Left lung (tissue), 4 donors: ENCODE measurements at regions not wholly inside any gene's neighbourhood (a gene's known extent, or its start where the extent isn't known, plus 50 kb on each side); places are given as distances from the start of the nearest gene placed in this dataset.

ENCODE experiments used
- ATAC-seq: fragments of 200-7000 bp; cut with Tn5 transposase; one replicate; pipeline ENCODE4 v1.9.1; 2020; ENCODE audit warnings: moderate library complexity
- DNase-seq, 4 donors: peaks; one replicate each; pipeline ENCODE4 v3.0.0-alpha.2; 2013 to 2020
- H3K27ac ChIP-seq, 2 donors: fragments of 200-600 bp; sonication (generic) in 1 of 2; one replicate each; pipeline versions ENCODE4 v1.5.0 to v1.8.0; 2020 to 2021
- H3K27me3 ChIP-seq, 2 donors: fragments of 200-600 bp; sonication (generic) in 1 of 2; one replicate each; pipeline versions ENCODE4 v1.5.0 to v1.8.0; 2020 to 2021
- H3K36me3 ChIP-seq, 2 donors: fragments of 200-600 bp; sonication (generic) in 1 of 2; one replicate each; pipeline versions ENCODE4 v1.5.0 to v1.8.0; 2020 to 2021
- H3K4me1 ChIP-seq, 2 donors: fragments of 200-600 bp; one replicate each; pipeline ENCODE4 v1.8.0; 2021
- H3K4me3 ChIP-seq, 2 donors: fragments of 200-600 bp; sonication (generic) in 1 of 2; one replicate each; pipeline versions ENCODE4 v1.5.0 to v1.8.0; 2020 to 2021; ENCODE audit warnings: mild to moderate bottlenecking in 1 of 2
- H3K9me3 ChIP-seq, 2 donors: fragments of 200-600 bp; sonication (generic) in 1 of 2; one replicate each; pipeline versions ENCODE4 v1.5.0 to v1.8.0; 2020 to 2021
- intact Hi-C, 2 donors: fragments of 100-400 bp; cut with DNase I; formaldehyde crosslinking; loops; one replicate each; pipeline versions ENCODE4 v1.11.2 to v1.14.2; 2022
- TF ChIP-seq, protein P1 (sequence below), 2 donors: fragments of 200-600 bp; sonication (generic) in 1 of 2; IDR thresholded peaks; one replicate each; pipeline versions ENCODE4 v1.5.0 to v1.8.0; 2021; ENCODE audit warnings: antibody characterized with exemption in 2 of 2
- donor health status: DM: no; HTN: yes; CAD: no.
- donor health status: DM: no; HTN: no; CAD: no.

DNA sequence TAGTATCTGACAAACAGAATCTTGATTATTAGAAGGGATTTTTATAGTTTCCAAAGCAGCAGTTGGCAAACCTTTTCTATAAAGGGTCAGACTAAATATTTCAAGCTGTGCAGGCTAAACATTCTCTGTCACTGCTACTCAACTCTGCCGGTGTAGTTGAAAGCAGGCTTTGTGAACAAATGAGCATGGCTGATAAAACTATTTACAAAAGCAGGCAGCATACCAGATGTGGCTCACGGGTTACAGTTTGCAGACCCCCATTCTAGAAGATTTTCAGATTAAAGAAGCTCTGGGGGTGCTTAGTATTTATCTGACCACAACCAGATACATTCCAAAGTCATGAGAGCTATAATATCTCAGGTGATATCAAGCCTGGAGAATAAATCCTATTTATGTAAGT, 1017.5 kb downstream of the SORCS1 start:
- Histone ChIP-seq H3K9me3 (no peaks in the 10 kb centered on the region), H3K27ac (no peak overlapping the region), H3K4me3 (no peak overlapping the region), H3K4me1 (no peaks in the 10 kb centered on the region), H3K36me3 (no peaks in the 10 kb centered on the region), H3K27me3 (no peaks in the 10 kb centered on the region)
- TF ChIP-seq, protein P1, sequence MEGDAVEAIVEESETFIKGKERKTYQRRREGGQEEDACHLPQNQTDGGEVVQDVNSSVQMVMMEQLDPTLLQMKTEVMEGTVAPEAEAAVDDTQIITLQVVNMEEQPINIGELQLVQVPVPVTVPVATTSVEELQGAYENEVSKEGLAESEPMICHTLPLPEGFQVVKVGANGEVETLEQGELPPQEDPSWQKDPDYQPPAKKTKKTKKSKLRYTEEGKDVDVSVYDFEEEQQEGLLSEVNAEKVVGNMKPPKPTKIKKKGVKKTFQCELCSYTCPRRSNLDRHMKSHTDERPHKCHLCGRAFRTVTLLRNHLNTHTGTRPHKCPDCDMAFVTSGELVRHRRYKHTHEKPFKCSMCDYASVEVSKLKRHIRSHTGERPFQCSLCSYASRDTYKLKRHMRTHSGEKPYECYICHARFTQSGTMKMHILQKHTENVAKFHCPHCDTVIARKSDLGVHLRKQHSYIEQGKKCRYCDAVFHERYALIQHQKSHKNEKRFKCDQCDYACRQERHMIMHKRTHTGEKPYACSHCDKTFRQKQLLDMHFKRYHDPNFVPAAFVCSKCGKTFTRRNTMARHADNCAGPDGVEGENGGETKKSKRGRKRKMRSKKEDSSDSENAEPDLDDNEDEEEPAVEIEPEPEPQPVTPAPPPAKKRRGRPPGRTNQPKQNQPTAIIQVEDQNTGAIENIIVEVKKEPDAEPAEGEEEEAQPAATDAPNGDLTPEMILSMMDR (IDR thresholded peaks at IDR 0.05): no peak
- no peak for DNase-seq
- ATAC-seq: no peak
- intact Hi-C loops: no loop called here

DNA sequence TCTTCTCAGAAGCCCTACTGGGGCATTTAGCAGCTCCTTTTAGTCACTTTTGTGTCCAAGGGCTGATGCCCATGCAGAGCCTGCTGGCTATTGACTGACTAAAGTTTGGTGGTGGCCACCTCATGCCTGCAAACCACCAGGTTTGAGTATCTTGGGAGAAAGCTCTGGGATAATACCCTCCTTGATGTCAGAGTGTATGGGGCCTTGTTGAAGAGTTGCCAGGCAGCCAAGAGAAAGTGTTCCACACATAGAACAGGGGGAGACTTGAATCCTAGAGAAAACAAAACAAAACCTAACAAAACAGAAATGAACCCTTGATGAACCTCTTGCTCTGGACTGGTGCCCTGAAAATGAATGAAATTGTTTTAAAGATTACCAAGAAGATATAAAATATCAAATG, 1024.6 kb downstream of the SORCS1 start:
- TF ChIP-seq, protein P1 (IDR thresholded peaks at IDR 0.05): no peak
- DNase-seq: peak in 1 of 4 donors; percentile 7
- no peak for ATAC-seq
- H3K27me3 ChIP-seq: no peaks in the 10 kb centered on the region
- no peaks in the 10 kb centered on the region for H3K9me3 ChIP-seq
- no peak overlapping the region for H3K27ac ChIP-seq
- no peaks in the 10 kb centered on the region for H3K4me1 ChIP-seq
- intact Hi-C loops: no loop called here
- no peaks in the 10 kb centered on the region for H3K36me3 ChIP-seq
- no peak overlapping the region for H3K4me3 ChIP-seq

DNA sequence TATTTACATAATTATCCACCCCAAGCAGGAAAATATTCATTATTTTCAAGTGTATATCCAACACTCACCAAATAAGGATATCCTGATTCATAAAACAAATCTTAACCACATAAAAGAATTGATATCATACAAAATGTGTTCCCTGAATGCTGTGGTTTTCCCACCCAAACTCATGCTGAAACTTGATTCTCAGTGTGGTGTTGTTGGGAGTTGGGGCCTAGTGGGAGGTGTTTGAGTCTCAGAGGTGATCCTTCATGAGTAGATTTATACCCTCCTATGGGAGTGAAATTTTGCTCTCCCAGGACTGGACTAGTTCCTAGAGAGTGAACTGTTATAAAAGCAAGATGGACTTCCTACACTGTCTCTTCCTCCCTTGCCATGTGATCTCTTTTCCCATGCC, 1028.3 kb downstream of the SORCS1 start:
- Histone ChIP-seq H3K4me1 (no peaks in the 10 kb centered on the region), H3K9me3 (no peaks in the 10 kb centered on the region), H3K27ac (no peak overlapping the region), H3K4me3 (no peak overlapping the region), H3K36me3 (no peaks in the 10 kb centered on the region), H3K27me3 (no peaks in the 10 kb centered on the region)
- DNase-seq: no peak
- TF ChIP-seq, protein P1 (IDR thresholded peaks at IDR 0.05): no peak
- no peak for ATAC-seq
- intact Hi-C loops: no loop called here

DNA sequence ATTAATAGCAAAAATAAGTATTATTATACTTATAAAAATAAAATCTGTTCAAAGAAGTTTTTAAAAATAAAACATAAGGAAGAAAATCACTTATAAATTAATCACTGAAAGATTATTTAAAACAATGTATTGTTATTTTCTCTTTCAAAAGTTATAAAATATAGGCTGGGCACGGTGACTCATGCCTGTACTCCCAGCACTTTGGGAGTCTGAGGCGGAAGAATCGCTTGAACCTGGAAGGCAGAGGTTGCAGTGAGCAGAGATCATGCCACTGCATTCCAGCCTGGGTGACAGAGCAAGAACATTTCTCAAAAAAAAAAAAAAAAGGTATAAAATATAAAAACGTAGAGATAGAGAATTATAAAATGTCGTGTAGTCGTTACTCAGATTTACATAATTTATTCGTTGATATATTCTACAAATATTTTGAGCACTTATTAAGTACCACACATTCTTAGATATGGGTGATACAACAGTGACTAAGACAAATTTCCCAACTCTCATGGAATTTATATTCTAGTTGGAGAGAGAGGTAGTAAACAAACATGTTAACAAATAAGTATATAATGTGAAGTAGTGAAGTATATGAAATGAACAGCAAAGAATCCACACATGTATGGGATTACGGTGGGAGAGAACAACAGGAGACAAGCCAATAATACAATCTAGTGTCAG, 1030.0 kb downstream of the SORCS1 start:
- ATAC-seq (no peak), DNase-seq (no peak)
- TF ChIP-seq, protein P1 (IDR thresholded peaks at IDR 0.05): no peak
- no peaks in the 10 kb centered on the region for H3K27me3 ChIP-seq
- no peaks in the 10 kb centered on the region for H3K9me3 ChIP-seq
- intact Hi-C loops: no loop called here
- no peaks in the 10 kb centered on the region for H3K36me3 ChIP-seq
- no peak overlapping the region for H3K4me3 ChIP-seq
- H3K4me1 ChIP-seq: no peaks in the 10 kb centered on the region
- H3K27ac ChIP-seq: no peak overlapping the region

DNA sequence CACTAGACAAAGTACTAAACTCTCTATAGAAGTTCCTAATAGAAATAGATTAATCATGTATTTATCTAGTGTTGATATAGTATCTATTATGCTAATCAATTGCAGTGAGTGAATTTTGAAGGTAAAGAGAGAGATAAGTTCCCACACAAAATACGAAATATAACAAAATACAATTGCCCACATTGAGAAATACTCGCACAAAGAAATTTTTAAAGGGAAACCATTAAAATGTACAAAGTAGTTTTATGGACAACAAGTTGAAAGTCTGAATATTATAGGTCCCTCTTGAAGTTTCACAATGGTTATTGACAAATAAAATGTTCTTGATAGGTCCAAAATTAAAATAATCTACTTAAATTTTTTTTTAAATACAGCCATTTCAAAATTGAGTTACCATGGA, 1031.1 kb downstream of the SORCS1 start:
- Histone ChIP-seq H3K4me3 (no peak overlapping the region), H3K4me1 (no peaks in the 10 kb centered on the region), H3K27ac (no peak overlapping the region), H3K36me3 (no peaks in the 10 kb centered on the region), H3K27me3 (no peaks in the 10 kb centered on the region), H3K9me3 (no peaks in the 10 kb centered on the region)
- ATAC-seq (no peak), DNase-seq (no peak)
- TF ChIP-seq, protein P1 (IDR thresholded peaks at IDR 0.05): no peak
- intact Hi-C loops: no loop called here
